GM18951 (cell line): ENCODE measurements at regions not wholly inside any gene's neighbourhood (a gene's known extent, or its start where the extent isn't known, plus 50 kb on each side); places are given as distances from the start of the nearest gene placed in this dataset.

Experiments used
- POLR2A ChIP-seq: IDR thresholded peaks from 4 replicates; pipeline ENCODE4 v1.6.1; 2011; ENCODE audit warnings: mild to moderate bottlenecking; ENCODE audit not compliant: insufficient read length, insufficient read depth; ENCODE audit errors: extremely low read depth
- in situ Hi-C: fragments of 300-500 bp; cut with MboI; formaldehyde crosslinking; loops from one replicate; pipeline ENCODE4 v1.12.0; 2022; ENCODE audit warnings: low sequenced_read_pairs, mixed read lengths, inconsistent platforms; ENCODE audit not compliant: unreplicated experiment

DNA sequence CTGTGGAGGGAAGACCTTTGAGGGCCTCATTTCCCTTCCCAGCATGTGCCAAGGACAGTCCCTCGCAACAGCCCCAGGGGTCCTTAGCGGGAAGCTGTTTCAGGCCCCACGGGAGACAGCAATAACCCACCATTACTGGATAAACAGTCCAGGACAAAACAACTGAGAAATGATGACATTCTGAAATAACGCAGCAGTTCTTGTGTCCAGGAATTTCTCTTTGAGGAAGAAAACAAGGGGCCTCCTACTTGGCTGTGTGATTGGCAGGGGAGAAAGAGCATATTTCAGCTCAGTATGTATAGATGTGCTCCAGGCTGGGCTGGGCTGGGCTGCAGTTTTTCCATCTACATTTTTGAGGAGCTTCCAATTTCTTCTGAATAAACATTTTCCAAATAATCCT lies 82.2 kb upstream of the THBS1 start:
- TF ChIP-seq POLR2A = no peak
- in situ Hi-C loops = no loop called here

DNA sequence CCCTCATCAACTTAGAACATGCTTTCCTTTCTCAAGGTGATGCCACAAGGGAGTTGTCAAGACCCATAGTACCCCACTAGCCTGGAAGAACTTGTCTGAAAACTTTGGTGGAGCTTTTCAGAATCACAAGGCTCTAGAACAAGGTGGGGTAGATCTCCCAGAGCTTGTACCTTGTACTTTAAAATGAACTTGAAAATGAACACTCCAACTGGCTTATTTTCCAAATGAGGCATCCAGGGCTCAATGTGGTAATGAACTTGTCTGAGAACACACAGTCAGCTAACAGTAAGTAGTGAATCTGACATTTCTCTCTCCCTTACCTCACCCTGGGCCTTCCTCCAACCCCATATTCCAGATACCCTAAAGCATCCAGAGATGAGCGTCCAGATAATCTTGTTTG lies 81.8 kb upstream of the THBS1 start:
- in situ Hi-C loops = no loop called here

DNA sequence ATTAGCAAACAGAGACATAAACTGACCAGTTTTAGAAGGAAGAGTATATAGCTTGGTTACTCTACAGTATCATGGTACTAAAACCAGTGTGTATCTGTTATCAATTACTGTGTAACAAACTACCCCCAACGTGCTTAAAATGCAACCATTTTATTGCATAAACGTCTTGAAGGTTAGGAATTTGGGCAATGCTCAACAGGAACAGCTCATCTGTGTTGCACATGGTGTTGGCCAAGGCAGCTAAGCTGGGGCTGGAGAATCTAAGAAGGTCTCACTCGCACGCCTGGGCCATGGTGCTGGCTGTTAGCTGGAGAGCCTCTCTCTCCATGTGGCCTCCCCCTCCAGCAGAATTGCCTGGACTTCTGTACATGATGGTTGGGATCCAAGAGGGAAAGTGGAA lies 81.2 kb upstream of the THBS1 start:
- TF ChIP-seq POLR2A = no peak
- in situ Hi-C loops = no loop called here

More for the DNA sequence above, 81.8 kb upstream of the THBS1 start:
- no peak for TF ChIP-seq POLR2A

DNA sequence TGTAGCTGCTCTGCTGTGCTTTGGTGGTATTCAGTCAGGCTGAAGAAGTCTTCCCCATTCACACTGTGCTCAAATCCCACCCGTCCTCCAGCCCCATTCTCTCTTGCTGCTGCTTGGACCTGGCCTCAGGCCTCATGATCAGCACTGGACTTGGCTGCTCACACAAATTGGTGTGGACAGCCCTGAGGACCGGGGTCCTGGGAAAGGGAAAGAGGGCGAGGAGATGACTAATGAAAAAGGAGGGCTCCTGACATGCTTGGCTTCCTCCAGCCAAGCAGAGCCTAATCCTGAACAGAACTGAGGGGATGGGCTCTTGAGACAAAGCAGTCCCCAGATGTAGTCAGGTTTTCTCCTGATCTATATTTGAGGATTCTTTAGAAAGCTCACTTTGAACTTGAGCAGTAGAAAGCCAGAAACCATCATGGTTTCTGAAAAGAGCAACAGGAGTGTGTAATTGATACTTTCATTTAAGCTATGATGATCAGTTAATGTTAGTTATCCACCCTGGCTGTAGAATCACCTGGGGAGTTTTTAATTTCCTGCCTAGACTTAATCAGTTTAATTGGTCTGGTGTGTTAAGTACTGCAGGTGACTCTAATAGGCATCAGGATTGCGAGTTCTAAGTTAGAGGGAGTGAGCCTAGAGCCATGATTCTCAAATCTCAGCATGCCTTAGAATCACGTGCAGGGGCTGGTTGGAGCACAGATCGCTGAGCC lies 79.4 kb upstream of the THBS1 start:
- TF ChIP-seq POLR2A = no peak
- in situ Hi-C loops = no loop called here

DNA sequence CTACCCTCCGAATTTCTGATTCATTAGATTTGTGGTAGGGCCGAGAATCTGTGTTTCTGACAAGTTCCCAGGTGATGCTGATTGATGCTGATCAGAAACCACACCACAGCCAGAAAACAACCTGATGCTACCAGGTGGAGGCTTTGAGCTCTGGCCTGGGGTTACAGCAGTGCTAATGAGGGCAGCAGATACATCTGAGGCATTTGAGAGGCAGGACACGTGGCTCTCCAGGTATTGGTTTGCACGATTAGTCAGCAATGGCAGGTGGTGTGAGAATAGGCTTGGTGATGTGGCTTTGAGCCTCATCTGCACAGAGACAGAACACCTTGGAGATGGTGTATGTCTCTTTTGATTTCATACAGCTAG lies 78.8 kb upstream of the THBS1 start:
- TF ChIP-seq POLR2A = no peak
- in situ Hi-C loops = no loop called here

DNA sequence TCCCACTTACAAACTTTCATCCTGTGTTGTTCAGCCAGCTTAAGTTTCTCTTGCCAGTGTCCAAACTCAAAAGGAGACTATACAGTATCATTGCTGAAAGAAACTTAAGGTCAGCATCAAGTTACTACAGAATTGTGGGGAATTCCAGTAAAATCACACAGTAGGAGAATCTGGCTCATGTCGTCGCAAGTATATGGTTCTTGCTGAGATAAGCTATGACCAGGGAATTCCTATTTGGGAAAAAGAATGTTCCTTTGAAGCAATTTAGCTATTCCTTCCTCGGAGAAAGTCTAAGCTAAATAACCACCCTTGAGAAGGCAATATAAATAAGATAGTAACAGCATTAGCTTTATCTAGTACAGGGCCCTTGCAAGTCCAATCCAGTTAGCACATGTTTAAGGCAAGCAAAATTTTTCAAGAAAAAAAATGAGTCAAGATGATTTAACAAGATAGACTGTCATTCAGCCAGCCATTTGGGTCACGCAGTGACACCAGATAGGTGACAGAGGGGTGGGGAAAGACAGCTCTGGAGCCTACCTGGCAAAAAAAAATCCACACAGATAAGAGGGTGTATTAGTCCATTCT lies 78.2 kb upstream of the THBS1 start:
- in situ Hi-C loops = no loop called here
- TF ChIP-seq POLR2A = no peak

DNA sequence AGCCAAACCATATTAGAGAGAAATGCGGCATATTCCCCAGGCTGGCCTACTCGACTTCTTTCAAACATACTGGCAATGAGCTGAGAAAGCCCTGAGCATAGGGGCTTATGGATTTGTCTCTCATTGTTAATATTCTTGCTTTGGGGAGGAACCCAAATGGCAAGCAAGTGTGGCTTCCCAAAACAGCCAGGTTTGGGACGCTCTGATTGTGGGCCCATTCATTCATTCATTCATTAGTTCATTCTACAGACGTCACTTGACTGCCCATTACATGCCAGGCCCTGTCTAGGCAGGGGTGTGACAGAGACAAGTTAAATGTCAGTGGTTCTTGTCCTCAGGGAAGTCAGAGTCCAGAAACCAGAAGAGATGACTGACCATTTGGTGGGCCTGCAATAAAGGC lies 77.4 kb upstream of the THBS1 start:
- TF ChIP-seq POLR2A = no peak
- in situ Hi-C loops = no loop called here

DNA sequence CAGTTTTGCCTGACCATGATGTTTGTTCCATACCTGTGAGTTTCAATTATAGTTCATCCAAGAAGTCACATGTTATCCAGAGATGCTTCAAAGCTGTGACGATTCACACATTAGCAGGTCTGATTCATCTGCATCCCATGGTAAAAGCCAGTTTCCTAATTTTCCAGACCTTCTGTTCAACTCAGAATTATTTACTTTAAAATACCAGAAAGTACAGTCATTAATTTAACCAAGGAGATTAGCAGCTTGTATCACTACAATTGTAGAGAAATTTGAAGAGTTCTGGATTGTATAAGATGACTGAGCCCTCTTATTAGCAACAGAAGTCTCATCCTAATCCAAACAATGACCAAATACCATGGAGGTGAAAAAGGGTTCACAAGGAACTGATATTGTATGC lies 76.1 kb upstream of the THBS1 start:
- in situ Hi-C loops = no loop called here
- TF ChIP-seq POLR2A = no peak

DNA sequence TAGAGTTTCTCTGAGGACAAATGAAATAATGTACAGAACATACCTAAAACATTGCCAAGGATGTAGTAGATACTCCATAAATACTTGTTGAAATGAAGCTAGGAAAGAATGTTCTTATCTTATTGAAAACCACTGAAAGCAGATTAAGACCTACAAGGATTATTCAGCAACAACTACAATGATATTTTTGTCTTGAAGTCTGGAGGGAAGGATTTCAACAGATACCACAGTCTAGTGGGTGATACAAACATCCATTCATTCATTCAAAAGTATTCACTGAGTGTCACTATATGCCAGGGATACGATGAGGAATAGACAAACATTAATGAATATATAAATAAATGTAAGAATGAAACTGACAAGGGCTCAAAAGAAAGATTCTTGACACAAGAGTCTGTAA lies 74.7 kb upstream of the THBS1 start:
- no peak for TF ChIP-seq POLR2A
- in situ Hi-C loops = no loop called here

DNA sequence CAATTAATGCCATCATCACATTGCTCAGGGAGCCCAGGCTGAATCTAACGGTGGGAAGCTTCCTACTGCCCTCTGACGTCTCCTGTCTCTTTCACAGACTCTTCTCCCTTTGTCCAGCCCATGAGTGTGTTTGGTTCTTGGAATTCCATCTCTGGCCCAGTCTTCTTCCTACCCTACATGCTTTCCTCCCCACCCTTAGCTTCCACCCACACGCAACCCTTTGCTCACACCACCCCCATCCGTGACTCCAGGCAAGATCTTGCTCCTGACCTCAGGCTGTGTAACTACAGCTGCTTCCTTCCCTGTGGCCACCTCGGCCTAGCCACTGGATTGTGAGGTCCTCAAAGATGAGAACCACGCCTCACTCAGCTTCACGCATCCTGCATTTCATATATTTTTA lies 72.3 kb upstream of the THBS1 start:
- no peak for TF ChIP-seq POLR2A
- in situ Hi-C loops = no loop called here

DNA sequence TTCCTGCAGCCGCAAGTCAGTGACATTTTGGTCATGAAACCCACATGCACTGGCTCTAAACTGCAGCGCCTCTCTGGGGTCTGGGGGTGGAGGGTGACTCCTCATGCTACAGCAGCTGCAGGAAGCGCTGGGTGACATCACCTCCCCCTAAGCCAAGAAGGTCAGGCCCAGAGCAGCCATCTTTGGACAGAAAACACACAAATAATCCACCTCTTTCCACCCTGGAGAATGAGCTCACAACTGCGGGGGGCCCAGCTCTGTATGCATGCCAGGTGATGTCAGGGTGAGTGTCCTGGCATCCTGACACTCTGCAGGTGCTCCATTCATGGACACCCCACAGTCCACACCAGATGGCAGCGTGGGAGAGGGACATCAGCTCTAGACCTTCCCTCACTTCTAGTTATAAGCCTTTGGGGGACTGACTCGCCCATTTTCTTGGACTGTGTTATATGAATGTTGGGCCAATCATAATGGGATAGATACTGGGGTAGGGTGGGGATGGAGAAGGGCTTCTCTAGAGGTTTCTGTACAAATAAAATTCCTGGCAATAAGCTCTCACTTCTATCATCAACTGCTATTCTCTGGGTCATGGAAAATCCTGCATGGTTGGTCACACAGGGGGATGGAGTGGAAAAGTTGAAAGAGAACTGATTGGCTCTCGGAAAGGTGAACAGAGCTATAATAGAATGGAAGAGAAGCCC lies 70.7 kb upstream of the THBS1 start:
- no peak for TF ChIP-seq POLR2A
- in situ Hi-C loops = no loop called here

DNA sequence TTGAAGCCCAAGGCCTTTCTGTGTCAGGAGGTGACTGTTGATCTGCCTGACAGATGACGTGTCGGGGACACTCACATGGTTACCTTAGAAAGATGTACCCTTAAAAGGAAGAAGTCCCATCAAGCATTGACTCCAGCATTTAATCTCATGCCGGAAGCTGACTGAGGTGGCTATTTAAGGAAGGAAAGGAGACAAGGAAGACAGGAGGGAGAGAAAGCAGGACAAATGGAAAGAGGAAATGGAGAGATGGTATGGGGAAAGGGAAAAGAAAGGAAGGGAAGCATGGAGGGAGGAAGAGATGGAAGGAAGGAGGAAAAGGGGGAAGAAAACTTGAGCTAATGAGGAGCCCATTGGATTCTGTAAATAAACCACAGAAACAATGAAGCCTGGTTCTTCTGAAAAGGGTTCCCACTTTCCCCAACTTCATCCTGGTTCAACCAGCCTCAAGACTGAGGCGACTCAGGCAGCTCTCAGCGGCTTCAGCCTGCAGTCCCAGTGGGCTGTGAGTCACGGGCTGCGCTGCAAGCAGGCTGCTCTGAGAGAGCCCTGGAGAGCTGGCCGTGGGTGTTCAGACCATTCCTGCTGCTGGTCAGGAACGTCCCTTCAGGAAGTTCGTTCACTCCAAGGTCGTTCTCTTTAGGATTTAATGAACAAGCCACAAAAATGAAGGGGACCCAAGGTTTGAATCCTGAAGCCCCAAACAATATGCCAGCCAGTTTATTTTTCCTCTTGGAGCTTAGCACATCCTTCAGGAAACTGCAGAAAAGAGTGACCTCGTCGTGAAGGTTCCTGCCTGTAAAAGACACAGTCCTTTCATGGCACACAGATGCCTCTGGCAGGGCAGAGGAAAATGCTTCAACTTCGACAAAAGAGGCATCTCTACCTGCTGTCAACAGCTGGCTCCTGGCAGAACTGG lies 69.6 kb upstream of the THBS1 start:
- no peak for TF ChIP-seq POLR2A
- in situ Hi-C loops = no loop called here

DNA sequence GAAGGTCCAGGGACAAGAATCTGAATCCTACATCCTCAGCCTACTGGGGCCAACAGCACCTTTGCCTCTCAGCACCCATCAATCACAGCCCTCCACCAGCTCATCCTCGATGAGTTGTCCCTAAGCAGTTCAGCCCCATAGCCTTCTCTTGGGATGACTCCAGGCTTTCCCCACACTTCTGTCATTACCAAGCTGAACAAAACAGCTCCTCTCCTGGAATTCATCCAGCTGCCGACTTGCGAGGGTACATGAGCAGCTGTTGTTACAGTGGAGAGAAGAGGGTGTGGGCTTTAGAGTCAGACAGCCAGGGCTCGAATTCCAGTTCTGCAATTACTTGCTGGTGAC lies 69.0 kb upstream of the THBS1 start:
- TF ChIP-seq POLR2A = no peak
- in situ Hi-C loops = no loop called here

DNA sequence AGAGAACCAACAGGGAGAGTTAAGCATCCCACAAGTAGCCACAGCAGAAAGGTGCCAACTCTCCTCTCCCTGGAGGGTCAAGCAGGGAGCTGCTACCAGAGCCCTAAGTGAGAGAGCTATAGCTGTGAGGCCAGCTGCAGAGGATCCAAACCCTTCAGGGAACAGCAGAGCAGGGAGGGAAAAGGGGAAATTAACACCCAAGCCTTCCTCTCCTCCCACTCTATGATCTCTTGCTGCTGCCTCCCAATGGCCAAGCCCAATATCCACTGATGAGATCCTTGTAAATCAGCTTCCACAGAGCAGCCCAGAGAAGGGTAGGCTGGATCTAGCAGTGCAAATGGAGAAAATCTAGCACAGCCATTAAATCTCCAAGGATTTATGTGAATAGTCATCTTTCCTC lies 68.2 kb upstream of the THBS1 start:
- no peak for TF ChIP-seq POLR2A
- in situ Hi-C loops = no loop called here

DNA sequence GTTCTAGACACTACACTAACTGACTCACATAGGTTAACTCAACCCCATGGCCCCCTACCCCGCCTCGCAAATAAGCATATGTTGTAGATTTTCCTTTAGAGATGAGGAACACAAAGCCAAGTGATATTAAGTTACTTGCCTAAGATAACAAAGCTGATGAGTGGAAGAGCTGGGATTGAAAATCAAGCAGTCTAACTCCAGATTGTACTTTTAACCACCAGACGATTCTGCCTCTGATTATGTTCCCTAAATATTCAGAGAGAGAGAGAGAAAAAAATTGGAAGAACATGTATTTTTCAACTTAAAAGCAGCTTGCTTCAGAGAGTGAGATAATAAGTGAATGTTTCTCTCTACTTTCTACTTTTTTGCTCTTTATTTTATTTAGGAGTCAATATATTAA lies 66.9 kb upstream of the THBS1 start:
- in situ Hi-C loops = no loop called here
- no peak for TF ChIP-seq POLR2A
